Hematopoietic multipotent progenitor cell (in vitro differentiated cells): ENCODE measurements at regions not wholly inside any gene's neighbourhood (a gene's known extent, or its start where the extent isn't known, plus 50 kb on each side); places are given as distances from the start of the nearest gene placed in this dataset.
"Not testable (repeated sequence)": the region's sequence is repeated elsewhere in the genome, so short reads cannot be mapped to it uniquely, and the experiment has no call there.

ENCODE experiments used
- DNase-seq, 3 donors: peaks; one replicate each; pipeline ENCODE4 v3.0.0-alpha.2; 2011 to 2015; ENCODE audit warnings: low read depth in 2 of 3, low spot score in 2 of 3

GRCh38 chr4:116059361-116059760, 945.9 kb upstream of the NDST4 start:
- DNase-seq: no peak

- DNase-seq: no peak
Measured at GRCh38 chr4:116058129-116058528, 944.7 kb upstream of the NDST4 start.

- DNase-seq: peak in 2 of 3 donors; percentile 2 to 34
Measured at GRCh38 chr4:116055857-116056827, 942.7 kb upstream of the NDST4 start.

- DNase-seq: no peak
Measured at GRCh38 chr4:116027311-116027710, 913.9 kb upstream of the NDST4 start.

GRCh38 chr4:116024954-116025708, 911.7 kb upstream of the NDST4 start:
- no peak for DNase-seq

GRCh38 chr4:116023049-116023448, 909.6 kb upstream of the NDST4 start:
- DNase-seq: no peak

- no peak for DNase-seq
Measured at GRCh38 chr4:116020141-116020722, 906.8 kb upstream of the NDST4 start.

- no peak for DNase-seq
Measured at GRCh38 chr4:116018831-116019230, 905.4 kb upstream of the NDST4 start.

GRCh38 chr4:116016201-116016600, 902.8 kb upstream of the NDST4 start:
- no peak for DNase-seq

GRCh38 chr4:116015549-116015948, 902.1 kb upstream of the NDST4 start:
- no peak for DNase-seq

- DNase-seq: peak in 1 of 3 donors; percentile 0
Measured at GRCh38 chr4:116015062-116015461, 901.6 kb upstream of the NDST4 start.

- no peak for DNase-seq
Measured at GRCh38 chr4:116010923-116011322, 897.5 kb upstream of the NDST4 start.

- no peak for DNase-seq
Measured at GRCh38 chr4:116005806-116006088, 892.3 kb upstream of the NDST4 start.

- no peak for DNase-seq
Measured at GRCh38 chr4:116005037-116005805, 891.8 kb upstream of the NDST4 start.

GRCh38 chr4:116001291-116001690, 887.9 kb upstream of the NDST4 start:
- no peak for DNase-seq

- no peak for DNase-seq
Measured at GRCh38 chr4:115986573-115986972, 873.2 kb upstream of the NDST4 start.

GRCh38 chr4:115975421-115976001, 862.1 kb upstream of the NDST4 start:
- DNase-seq: not testable (repeated sequence)

GRCh38 chr4:115973768-115974167, 860.3 kb upstream of the NDST4 start:
- DNase-seq: no peak

GRCh38 chr4:115972967-115973366, 859.5 kb upstream of the NDST4 start:
- no peak for DNase-seq

- no peak for DNase-seq
Measured at GRCh38 chr4:115970859-115971258, 857.4 kb upstream of the NDST4 start.
